HK-2 (cell line): ENCODE measurements at regions not wholly inside any gene's neighbourhood (a gene's known extent, or its start where the extent isn't known, plus 50 kb on each side); places are given as distances from the start of the nearest gene placed in this dataset.
"Not testable (repeated sequence)": the region's sequence is repeated elsewhere in the genome, so short reads cannot be mapped to it uniquely, and the experiment has no call there.

Experiments
- DNase-seq: peaks from one replicate; pipeline ENCODE4 v3.0.0-alpha.2; 2018; ENCODE audit not compliant: unreplicated experiment

DNA sequence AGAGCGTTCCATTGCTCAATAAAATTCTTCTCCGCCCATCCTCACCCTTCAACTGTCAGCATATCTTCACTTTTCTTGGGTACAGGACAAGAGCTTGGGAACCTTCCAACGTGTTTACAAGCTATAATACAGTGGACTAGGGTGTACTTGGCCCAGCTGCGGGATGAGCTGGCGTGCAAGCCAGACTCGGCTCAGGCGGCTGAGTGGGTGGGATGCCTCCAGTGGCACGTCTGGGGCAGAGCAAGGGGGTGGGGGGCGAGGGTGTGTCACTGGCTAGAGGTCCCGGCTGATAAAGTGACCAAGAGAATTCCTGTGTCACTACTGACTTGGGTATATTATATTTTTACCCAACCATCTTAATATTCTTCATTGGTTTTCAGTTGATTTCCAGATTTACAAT, 179.7 kb downstream of the EVA1A start:
- DNase-seq = no peak

GRCh38 chr2:75379476-75380210, 180.3 kb upstream of the TACR1 start:
- no peak for DNase-seq

GRCh38 chr2:75375646-75376582, 176.6 kb upstream of the TACR1 start:
- DNase-seq = no peak

DNA sequence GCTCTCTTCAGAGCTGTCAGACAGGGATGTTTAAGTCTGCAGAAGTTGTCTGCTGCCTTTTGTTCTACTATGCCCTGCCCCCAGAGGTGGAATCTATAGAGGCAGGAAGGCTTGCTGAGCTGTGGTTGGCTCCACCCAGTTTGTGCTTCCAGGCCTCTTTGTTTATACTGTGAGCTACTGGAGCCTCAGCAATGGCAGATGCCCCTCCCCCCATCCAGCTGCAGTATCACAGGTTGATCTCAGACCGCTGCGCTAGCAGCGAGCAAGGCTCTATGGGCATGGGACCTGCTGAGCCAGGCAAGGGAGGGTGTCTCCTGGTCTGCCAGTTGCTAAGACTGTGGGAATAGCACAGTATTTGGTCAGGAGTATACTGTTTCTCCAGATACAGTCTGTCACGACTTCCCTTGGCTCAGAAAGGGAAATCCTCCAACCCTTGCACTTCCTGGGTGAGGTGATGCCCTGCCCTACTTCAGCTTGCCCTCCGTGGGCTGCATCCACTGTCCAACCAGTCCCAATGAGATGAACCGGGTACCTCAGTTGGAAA, 175.2 kb upstream of the TACR1 start:
- DNase-seq = not testable (repeated sequence)

DNA sequence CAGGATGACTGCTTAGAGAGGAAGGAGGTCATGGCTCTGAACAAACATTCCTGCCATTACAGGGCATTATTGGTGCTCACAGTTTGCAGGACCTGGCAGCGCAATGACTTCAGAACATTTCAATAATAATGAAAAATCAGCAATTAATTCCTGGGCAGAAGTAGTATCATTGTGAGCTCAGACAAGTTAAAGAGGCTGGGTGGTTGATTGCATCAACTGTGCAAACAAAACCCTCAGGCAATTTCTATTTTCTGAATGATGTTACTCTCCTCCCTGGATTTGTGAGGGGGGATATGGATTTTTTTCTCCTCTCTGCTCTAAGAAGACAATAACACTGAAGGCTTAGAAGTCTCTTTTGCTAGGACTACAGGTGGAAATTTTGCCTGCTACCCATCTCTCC, 168.1 kb upstream of the TACR1 start:
- no peak for DNase-seq

DNA sequence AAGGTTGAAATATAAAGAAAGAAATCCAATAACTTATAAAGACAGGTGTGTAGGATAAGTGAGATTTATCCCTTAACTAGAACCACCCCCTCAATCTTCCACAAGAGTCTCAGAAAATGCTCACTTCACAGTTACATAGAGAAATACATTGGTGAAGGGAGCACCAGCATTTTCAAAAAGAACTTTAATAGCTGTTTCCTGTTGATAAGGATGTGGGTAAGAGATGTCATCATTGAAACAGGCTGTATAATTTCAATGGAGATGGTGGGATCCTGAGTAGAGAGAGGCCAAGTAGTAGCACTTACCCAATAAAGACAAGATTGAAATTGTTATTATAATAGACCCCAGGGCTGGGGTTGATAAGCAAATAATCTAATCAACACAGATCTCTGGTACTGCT, 162.2 kb upstream of the TACR1 start:
- no peak for DNase-seq

DNA sequence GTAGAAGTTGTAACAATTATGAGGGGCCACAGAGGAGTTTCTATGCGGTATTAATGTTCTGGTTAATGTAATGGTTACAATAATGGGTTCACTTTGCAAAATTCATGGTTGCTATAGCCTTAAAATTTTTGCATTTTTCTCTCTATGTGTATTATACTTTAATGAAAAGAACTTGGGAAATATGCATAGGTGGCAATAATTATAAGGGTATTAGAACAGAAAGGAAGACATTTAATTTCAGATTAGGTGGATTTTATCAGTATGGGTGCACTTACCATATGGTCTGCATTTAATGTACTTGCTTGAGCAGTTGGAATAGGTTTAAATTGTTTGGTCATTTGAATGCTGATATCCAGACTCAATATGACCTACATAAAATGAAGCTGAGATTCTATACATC, 161.6 kb upstream of the TACR1 start:
- DNase-seq = no peak

GRCh38 chr2:75356865-75357264, 157.5 kb upstream of the TACR1 start:
- DNase-seq = no peak

DNA sequence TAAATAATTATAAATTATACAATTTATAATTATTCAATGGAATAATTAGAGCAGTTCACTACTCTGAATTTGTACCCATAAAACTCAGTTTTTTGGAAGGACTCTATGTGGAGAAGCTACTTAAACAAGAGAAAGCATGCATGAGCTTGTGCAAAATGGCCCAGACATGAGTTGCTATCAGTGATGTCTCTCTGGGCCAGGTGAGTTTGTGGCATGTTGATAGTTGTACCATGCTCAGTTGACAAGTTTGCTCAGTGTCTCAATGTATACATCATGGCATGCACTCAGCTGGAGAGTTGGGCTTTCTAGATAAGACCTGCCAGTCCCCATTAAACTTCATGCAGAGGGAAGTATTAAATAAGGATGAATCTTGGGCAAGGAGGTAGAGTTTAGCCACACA, 153.8 kb upstream of the TACR1 start:
- no peak for DNase-seq

- DNase-seq = no peak
Observed at GRCh38 chr2:75348307-75348706, 149.0 kb upstream of the TACR1 start.

GRCh38 chr2:75344146-75344545, 144.8 kb upstream of the TACR1 start:
- no peak for DNase-seq

DNA sequence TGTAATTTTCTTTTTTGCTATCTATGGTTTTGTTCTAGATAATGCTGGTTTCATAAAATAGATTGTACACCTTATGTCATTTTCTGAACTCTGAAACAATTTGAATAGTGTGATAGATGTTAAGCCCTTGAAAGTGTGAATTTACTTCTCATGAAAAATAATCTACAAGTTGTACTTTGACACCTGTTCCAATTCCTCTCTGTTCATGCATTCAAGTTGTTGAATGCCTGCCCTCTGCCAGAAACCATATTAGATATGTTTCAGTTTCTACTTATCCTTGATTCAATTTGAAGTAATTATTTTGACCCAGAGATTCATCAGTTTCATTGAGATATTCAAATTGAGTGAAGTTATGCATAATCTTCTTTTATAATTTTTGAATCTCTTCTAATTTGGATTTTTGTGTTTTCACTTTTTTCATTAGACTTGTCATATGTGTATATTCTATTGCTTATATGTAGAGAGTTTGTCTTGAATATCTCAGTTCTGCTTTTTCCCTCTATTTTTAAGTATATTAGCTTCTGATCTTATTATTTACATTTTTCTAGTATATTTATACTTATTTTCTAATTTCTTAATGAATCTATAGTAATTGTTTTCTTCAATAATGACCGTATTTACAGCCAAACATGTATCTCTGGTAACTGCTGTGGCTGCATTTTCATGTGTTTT, 143.3 kb upstream of the TACR1 start:
- DNase-seq = no peak

DNA sequence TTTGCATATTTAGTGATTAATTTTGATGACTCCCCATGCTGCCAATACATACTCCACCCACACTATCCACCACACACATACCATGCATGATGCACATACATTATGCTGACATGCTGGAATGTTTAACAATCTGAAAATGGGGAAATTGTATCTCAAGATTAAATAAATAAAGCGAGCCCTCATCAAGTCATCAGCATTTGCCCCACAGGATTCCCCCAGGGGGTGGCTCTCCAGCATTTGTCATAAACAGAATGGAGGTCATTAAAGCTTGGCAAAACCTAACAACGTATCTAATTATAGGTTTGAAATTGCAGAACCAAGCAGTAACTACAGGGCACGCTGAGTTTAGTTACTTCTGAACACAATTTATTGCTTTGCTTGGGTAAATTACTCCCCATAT, 141.2 kb upstream of the TACR1 start:
- DNase-seq = no peak

DNA sequence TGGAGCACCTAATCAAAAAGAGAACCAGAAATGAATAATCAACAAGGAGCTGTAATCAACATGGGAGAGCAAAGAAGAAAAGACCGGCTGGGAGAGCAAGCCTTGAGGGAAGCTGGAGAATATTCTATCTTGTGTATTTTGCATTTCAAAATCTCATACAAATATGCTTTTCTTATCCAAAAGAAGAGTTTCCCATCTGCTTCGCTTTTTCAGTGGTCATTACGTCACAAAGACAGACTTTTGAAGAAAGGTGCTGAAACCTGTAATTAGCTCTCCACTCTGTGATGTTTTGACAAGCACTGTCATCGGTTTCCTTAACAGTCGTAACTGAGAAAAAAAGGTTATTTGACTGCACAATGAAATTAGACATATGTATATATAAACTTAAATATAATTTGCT, 139.1 kb upstream of the TACR1 start:
- DNase-seq = no peak

GRCh38 chr2:75337619-75338018, 138.3 kb upstream of the TACR1 start:
- no peak for DNase-seq

- no peak for DNase-seq
Observed at GRCh38 chr2:75337016-75337415, 137.7 kb upstream of the TACR1 start.

- no peak for DNase-seq
Observed at GRCh38 chr2:75336451-75336850, 137.1 kb upstream of the TACR1 start.

- no peak for DNase-seq
Observed at GRCh38 chr2:75334076-75334475, 134.8 kb upstream of the TACR1 start.

DNA sequence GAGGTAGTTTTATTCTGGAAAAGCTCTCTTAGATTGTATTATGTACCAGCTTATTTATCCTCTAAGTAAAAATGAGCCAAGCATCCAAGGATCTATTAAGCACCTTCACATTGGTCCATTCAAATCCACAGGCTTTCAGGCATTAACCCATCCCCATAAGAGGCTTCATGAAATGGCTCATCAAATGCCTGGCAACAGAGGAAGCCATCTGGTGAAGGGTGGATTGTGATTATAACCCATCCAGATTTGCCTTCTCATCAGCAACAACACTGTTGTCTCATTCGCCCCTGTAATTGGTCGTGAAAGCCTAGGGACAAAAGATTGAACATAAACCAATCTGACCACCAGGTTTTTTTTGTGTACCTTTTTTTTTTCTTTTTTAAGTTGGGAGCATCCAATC, 134.3 kb upstream of the TACR1 start:
- DNase-seq = no peak

- DNase-seq = no peak
Observed at GRCh38 chr2:75328156-75328555, 128.8 kb upstream of the TACR1 start.

DNA sequence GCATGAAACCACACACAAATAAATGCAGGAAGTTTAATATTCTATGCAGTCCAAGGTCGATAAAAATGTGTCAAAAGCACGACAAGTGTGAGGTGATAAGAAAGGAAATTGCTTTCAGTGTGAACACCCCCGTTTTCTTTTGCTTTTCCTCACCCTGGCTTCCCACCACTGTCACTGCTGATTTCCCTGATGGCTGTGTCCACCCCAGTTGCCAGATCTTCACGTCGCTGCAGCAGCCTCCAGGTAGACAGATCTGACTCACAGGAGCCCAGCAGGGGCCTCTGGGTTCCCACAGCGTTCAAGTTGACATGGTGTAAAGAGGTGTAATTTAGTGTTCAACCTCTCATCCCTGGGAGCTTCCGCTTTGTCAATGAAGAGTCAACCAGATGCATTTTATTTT, 128.0 kb upstream of the TACR1 start:
- no peak for DNase-seq

- no peak for DNase-seq
Observed at GRCh38 chr2:75326645-75327044, 127.3 kb upstream of the TACR1 start.
